ENCODE measurements at regions not wholly inside any gene's neighbourhood (a gene's known extent, or its start where the extent isn't known, plus 50 kb on each side); places are given as distances from the start of the nearest gene placed in this dataset.

DNA sequence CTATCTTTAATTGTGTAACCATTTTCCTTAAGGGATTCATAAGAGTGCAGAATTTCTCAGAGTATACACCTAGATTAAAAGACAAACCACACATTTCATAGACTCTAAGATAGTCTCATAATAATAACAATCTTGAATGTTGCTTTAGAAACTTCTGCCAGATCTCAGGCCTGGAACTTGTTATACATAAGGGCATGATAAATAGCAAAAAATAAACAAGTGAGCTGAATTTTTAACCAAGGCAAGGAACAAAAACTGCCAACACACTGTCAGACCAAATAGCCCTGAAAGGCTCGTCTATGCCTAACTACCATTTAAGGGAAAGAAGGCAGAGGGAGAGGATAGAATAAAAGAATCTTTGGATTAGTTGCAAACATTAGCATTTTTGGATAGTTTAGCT is 65.8 kb upstream of the SEMA3C start:
- TF ChIP-seq TAF1 (IDR thresholded peaks at IDR 0.05; ENCODE audit: low read depth, low read length) (no peak), RAD21 (IDR thresholded peaks at IDR 0.05 in 1 of 2, conservative IDR thresholded peaks at IDR 0.05 in 1 of 2; ENCODE audit: low read depth in 2 of 2, low read length in 2 of 2) (no peak), TCF12 (IDR thresholded peaks at IDR 0.05; ENCODE audit: low read depth, low read length) (no peak), EZH2 (IDR thresholded peaks at IDR 0.05; ENCODE audit: low read depth, low read length, severe bottlenecking) (no peak), EP300 (IDR thresholded peaks at IDR 0.05; ENCODE audit: borderline replicate concordance in 1 of 2, low read depth in 2 of 2, low read length in 2 of 2) (no peak), SAP30 (IDR thresholded peaks at IDR 0.05; ENCODE audit: insufficient read depth, insufficient replicate concordance, low read length) (no peak), YY1 (IDR thresholded peaks at IDR 0.05; ENCODE audit: low read depth, low read length) (no peak), POLR2A (IDR thresholded peaks at IDR 0.05; ENCODE audit: control extremely low read depth in 1 of 2, low read depth in 2 of 2, low read length in 2 of 2) (no peak), RNF2 (IDR thresholded peaks at IDR 0.05; ENCODE audit: borderline replicate concordance, low read depth, low read length, missing control alignments, poor library complexity, severe bottlenecking) (no peak), CHD2 (IDR thresholded peaks at IDR 0.05; ENCODE audit: low read length) (no peak)
- TF ChIP-seq, protein P1, sequence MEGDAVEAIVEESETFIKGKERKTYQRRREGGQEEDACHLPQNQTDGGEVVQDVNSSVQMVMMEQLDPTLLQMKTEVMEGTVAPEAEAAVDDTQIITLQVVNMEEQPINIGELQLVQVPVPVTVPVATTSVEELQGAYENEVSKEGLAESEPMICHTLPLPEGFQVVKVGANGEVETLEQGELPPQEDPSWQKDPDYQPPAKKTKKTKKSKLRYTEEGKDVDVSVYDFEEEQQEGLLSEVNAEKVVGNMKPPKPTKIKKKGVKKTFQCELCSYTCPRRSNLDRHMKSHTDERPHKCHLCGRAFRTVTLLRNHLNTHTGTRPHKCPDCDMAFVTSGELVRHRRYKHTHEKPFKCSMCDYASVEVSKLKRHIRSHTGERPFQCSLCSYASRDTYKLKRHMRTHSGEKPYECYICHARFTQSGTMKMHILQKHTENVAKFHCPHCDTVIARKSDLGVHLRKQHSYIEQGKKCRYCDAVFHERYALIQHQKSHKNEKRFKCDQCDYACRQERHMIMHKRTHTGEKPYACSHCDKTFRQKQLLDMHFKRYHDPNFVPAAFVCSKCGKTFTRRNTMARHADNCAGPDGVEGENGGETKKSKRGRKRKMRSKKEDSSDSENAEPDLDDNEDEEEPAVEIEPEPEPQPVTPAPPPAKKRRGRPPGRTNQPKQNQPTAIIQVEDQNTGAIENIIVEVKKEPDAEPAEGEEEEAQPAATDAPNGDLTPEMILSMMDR (IDR thresholded peaks at IDR 0.05; ENCODE audit: control extremely low read depth in 1 of 3, insufficient read depth in 1 of 3, low read depth in 1 of 3, low read length in 3 of 3): no peak
